Trophoblast cell (in vitro differentiated cells and primary cell): ENCODE measurements at regions not wholly inside any gene's neighbourhood (a gene's known extent, or its start where the extent isn't known, plus 50 kb on each side); places are given as distances from the start of the nearest gene placed in this dataset.

Source experiments
- DNase-seq, 2 donors: peaks; one replicate each; pipeline ENCODE4 v3.0.0-alpha.2; 2016
- H2AFZ ChIP-seq: 2 replicates; pipeline ENCODE4 v1.6.1; 2013; ENCODE audit warnings: low read length, moderate library complexity, mild to moderate bottlenecking; ENCODE audit not compliant: insufficient read depth, poor library complexity
- H2AK5ac ChIP-seq: 2 replicates; pipeline ENCODE4 v1.6.1; 2013; ENCODE audit warnings: mild to moderate bottlenecking, low read length
- H2BK120ac ChIP-seq: 2 replicates; pipeline ENCODE4 v1.6.1; 2013; ENCODE audit warnings: low read length, mild to moderate bottlenecking, moderate library complexity; ENCODE audit not compliant: insufficient read depth, poor library complexity
- H2BK12ac ChIP-seq: 2 replicates; pipeline ENCODE4 v1.6.1; 2013; ENCODE audit warnings: mild to moderate bottlenecking, low read length, moderate library complexity
- H2BK5ac ChIP-seq: 2 replicates; pipeline ENCODE4 v1.6.1; 2013; ENCODE audit warnings: low read length, low read depth, moderate library complexity, mild to moderate bottlenecking; ENCODE audit not compliant: poor library complexity
- H3K14ac ChIP-seq: 2 replicates; pipeline ENCODE4 v1.6.1; 2013; ENCODE audit warnings: mild to moderate bottlenecking, low read length
- H3K18ac ChIP-seq: 2 replicates; pipeline ENCODE4 v1.6.1; 2013; ENCODE audit warnings: mild to moderate bottlenecking, low read length
- H3K23ac ChIP-seq: 2 replicates; pipeline ENCODE4 v1.6.1; 2013; ENCODE audit warnings: low read length
- H3K27ac ChIP-seq: 2 replicates; pipeline ENCODE4 v1.5.1; 2013; ENCODE audit warnings: low read depth, mild to moderate bottlenecking, inconsistent platforms, low read length, moderate library complexity
- H3K27me3 ChIP-seq: 2 replicates; pipeline ENCODE4 v1.6.1; 2013; ENCODE audit warnings: inconsistent platforms, mild to moderate bottlenecking, low read length, moderate library complexity; ENCODE audit not compliant: insufficient read depth
- H3K36me3 ChIP-seq, 2 experiments: 1 replicate in 1 of 2; 2 replicates in 1 of 2; pipeline ENCODE4 v1.6.1; 2013; ENCODE audit warnings: low read length in 2 of 2, mild to moderate bottlenecking in 2 of 2, moderate library complexity in 1 of 2; ENCODE audit not compliant: insufficient read depth in 2 of 2, control insufficient read depth in 1 of 2
- H3K4ac ChIP-seq: 2 replicates; pipeline ENCODE4 v1.6.1; 2013; ENCODE audit warnings: low read depth, mild to moderate bottlenecking, low read length, moderate library complexity
- H3K4me1 ChIP-seq, 2 experiments: 1 replicate in 1 of 2; 2 replicates in 1 of 2; pipeline ENCODE4 v1.6.1; 2013; ENCODE audit warnings: low read length in 2 of 2, mild to moderate bottlenecking in 2 of 2, moderate library complexity in 1 of 2; ENCODE audit not compliant: insufficient read depth in 2 of 2, control insufficient read depth in 1 of 2
- H3K4me2 ChIP-seq: 2 replicates; pipeline ENCODE4 v1.6.1; 2013; ENCODE audit warnings: inconsistent platforms, mild to moderate bottlenecking, low read length, moderate library complexity
- H3K4me3 ChIP-seq: 2 replicates; pipeline ENCODE4 v1.5.1; 2013; ENCODE audit warnings: mild to moderate bottlenecking, low read depth, low read length, inconsistent platforms
- H3K79me1 ChIP-seq: one replicate; pipeline ENCODE4 v1.6.1; 2013; ENCODE audit warnings: low read length
- H3K79me2 ChIP-seq: 2 replicates; pipeline ENCODE4 v1.6.1; 2013; ENCODE audit warnings: low read length, mild to moderate bottlenecking; ENCODE audit not compliant: control insufficient read depth, insufficient read depth, poor library complexity
- H3K9ac ChIP-seq: 2 replicates; pipeline ENCODE4 v1.6.1; 2013; ENCODE audit warnings: mild to moderate bottlenecking, low read length
- H3K9me3 ChIP-seq: 2 replicates; pipeline ENCODE4 v1.6.1; 2013; ENCODE audit warnings: low read depth, mild to moderate bottlenecking, control low read depth, inconsistent platforms, low read length; ENCODE audit not compliant: insufficient read depth
- H4K12ac ChIP-seq: 2 replicates; pipeline ENCODE4 v1.6.1; 2013; ENCODE audit warnings: low read depth, mild to moderate bottlenecking, low read length, moderate library complexity
- H4K8ac ChIP-seq: 2 replicates; pipeline ENCODE4 v1.6.1; 2013; ENCODE audit warnings: low read depth, mild to moderate bottlenecking, low read length, moderate library complexity
- H4K91ac ChIP-seq: one replicate; pipeline ENCODE4 v1.6.1; 2013; ENCODE audit warnings: low read depth, mild to moderate bottlenecking, low read length, moderate library complexity
- WGBS: extraction: QIAGEN DNeasy Blood & Tissue Kit; methylation state at CpG from one replicate; pipeline ENCODE4 v1.1.7; 2013; ENCODE audit warnings: missing lambda C conversion rate; ENCODE audit not compliant: insufficient read length, insufficient coverage; ENCODE audit errors: extremely low coverage; 5-methylcytosine and 5-hydroxymethylcytosine counted together

- H3K27me3 ChIP-seq, result no peaks in the 10 kb centered on the region
- no peak overlapping the region for H3K18ac ChIP-seq
- H2AK5ac ChIP-seq, result no peak overlapping the region
- H2BK5ac ChIP-seq, result no peak overlapping the region
- no peak overlapping the region for H3K4me3 ChIP-seq
- no peak overlapping the region for H3K9ac ChIP-seq
- no peak overlapping the region for H2BK12ac ChIP-seq
- H3K9me3 ChIP-seq, result no peaks in the 10 kb centered on the region
- no peaks in the 10 kb centered on the region for H3K4me1 ChIP-seq
- H4K91ac ChIP-seq, result no peak overlapping the region
- H4K12ac ChIP-seq, result no peak overlapping the region
- DNase-seq, result no peak
- H3K79me1 ChIP-seq, result no peaks in the 10 kb centered on the region
- no peak overlapping the region for H3K14ac ChIP-seq
- H4K8ac ChIP-seq, result no peak overlapping the region
- H3K36me3 ChIP-seq, result no peaks in the 10 kb centered on the region
- no peak overlapping the region for H2AFZ ChIP-seq
- no peak overlapping the region for H2BK120ac ChIP-seq
- H3K4ac ChIP-seq, result no peak overlapping the region
- H3K27ac ChIP-seq, result no peak overlapping the region
- no peak overlapping the region for H3K23ac ChIP-seq
- H3K79me2 ChIP-seq, result no peaks in the 10 kb centered on the region
- H3K4me2 ChIP-seq, result no peak overlapping the region
Observed at GRCh38 chr5:66345281-66345680, 201.2 kb downstream of the SREK1 start.

- H4K91ac ChIP-seq, result no peak overlapping the region
- no CpG with 5 or more reads among the region's 6 CpGs for WGBS
Observed at GRCh38 chr5:66346869-66347268, 202.8 kb downstream of the SREK1 start.

GRCh38 chr5:66348387-66349125 is 204.5 kb downstream of the SREK1 start:
- Histone ChIP-seq H4K12ac (no peak overlapping the region), H4K8ac (no peak overlapping the region), H2AK5ac (no peak overlapping the region), H2BK120ac (no peak overlapping the region), H3K23ac (no peak overlapping the region), H3K4ac (no peak overlapping the region), H3K79me1 (no peaks in the 10 kb centered on the region), H3K9ac (no peak overlapping the region), H3K18ac (no peak overlapping the region), H3K27ac (no peak overlapping the region), H3K14ac (no peak overlapping the region), H3K4me1 (no peaks in the 10 kb centered on the region), H3K4me3 (no peak overlapping the region), H3K4me2 (no peak overlapping the region), H3K79me2 (no peaks in the 10 kb centered on the region), H2BK5ac (no peak overlapping the region), H4K91ac (no peak overlapping the region), H2AFZ (no peak overlapping the region), H2BK12ac (no peak overlapping the region), H3K9me3 (no peaks in the 10 kb centered on the region), H3K27me3 (no peaks in the 10 kb centered on the region), H3K36me3 (no peaks in the 10 kb centered on the region)
- DNase-seq, result no peak
- no CpG with 5 or more reads among the region's 4 CpGs for WGBS

More at GRCh38 chr5:66346869-66347268, 202.8 kb downstream of the SREK1 start:
- no peaks in the 10 kb centered on the region for H3K27me3 ChIP-seq
- DNase-seq, result no peak
- no peaks in the 10 kb centered on the region for H3K36me3 ChIP-seq
- no peak overlapping the region for H3K4ac ChIP-seq
- no peak overlapping the region for H4K12ac ChIP-seq
- H3K4me3 ChIP-seq, result no peak overlapping the region
- H3K79me1 ChIP-seq, result no peaks in the 10 kb centered on the region
- no peaks in the 10 kb centered on the region for H3K4me1 ChIP-seq
- H3K9ac ChIP-seq, result no peak overlapping the region
- H2BK5ac ChIP-seq, result no peak overlapping the region
- no peak overlapping the region for H3K14ac ChIP-seq
- H3K4me2 ChIP-seq, result no peak overlapping the region
- no peaks in the 10 kb centered on the region for H3K9me3 ChIP-seq
- no peak overlapping the region for H2BK12ac ChIP-seq
- H2AK5ac ChIP-seq, result no peak overlapping the region
- H2AFZ ChIP-seq, result no peak overlapping the region
- no peak overlapping the region for H3K18ac ChIP-seq
- no peak overlapping the region for H3K27ac ChIP-seq
- H2BK120ac ChIP-seq, result no peak overlapping the region
- H3K79me2 ChIP-seq, result no peaks in the 10 kb centered on the region
- no peak overlapping the region for H3K23ac ChIP-seq
- no peak overlapping the region for H4K8ac ChIP-seq

- Histone ChIP-seq H4K91ac (no peak overlapping the region), H2BK12ac (no peak overlapping the region)
Observed at GRCh38 chr5:66351813-66352212, 207.7 kb downstream of the SREK1 start.

More at GRCh38 chr5:66351813-66352212, 207.7 kb downstream of the SREK1 start:
- no peak overlapping the region for H3K18ac ChIP-seq
- no peak overlapping the region for H3K4me2 ChIP-seq
- no peak overlapping the region for H3K14ac ChIP-seq
- DNase-seq, result no peak
- no peak overlapping the region for H4K8ac ChIP-seq
- no peak overlapping the region for H4K12ac ChIP-seq
- no peak overlapping the region for H3K27ac ChIP-seq
- no peak overlapping the region for H3K4me3 ChIP-seq
- no peaks in the 10 kb centered on the region for H3K27me3 ChIP-seq
- H3K9me3 ChIP-seq, result no peaks in the 10 kb centered on the region
- H2BK5ac ChIP-seq, result no peak overlapping the region
- no CpG with 5 or more reads among the region's 1 CpG for WGBS
- no peaks in the 10 kb centered on the region for H3K79me2 ChIP-seq
- H2AFZ ChIP-seq, result no peak overlapping the region
- no peak overlapping the region for H2BK120ac ChIP-seq
- H3K36me3 ChIP-seq, result no peaks in the 10 kb centered on the region
- no peak overlapping the region for H3K4ac ChIP-seq
- H3K9ac ChIP-seq, result no peak overlapping the region
- H3K79me1 ChIP-seq, result no peaks in the 10 kb centered on the region
- H3K23ac ChIP-seq, result no peak overlapping the region
- no peaks in the 10 kb centered on the region for H3K4me1 ChIP-seq
- H2AK5ac ChIP-seq, result no peak overlapping the region
